Keratinocyte (primary cell): ENCODE measurements at regions not wholly inside any gene's neighbourhood (a gene's known extent, or its start where the extent isn't known, plus 50 kb on each side); places are given as distances from the start of the nearest gene placed in this dataset.

Experiments
- DNase-seq: peaks from one replicate; pipeline ENCODE4 v3.0.0-alpha.2; 2011; ENCODE audit warnings: low read depth, missing footprints, low spot score
- FAIRE-seq: peaks from 2 replicates; lab custom pipeline; 2011; peaks lifted over from hg19 to GRCh38; lab: Jason Lieb, UNC
- H2AFZ ChIP-seq: 2 replicates; pipeline ENCODE4 v1.6.0; 2012; ENCODE audit warnings: low read length, control low read depth, inconsistent platforms; ENCODE audit not compliant: control insufficient read depth
- H3K27ac ChIP-seq: 2 replicates; pipeline ENCODE4 v1.5.1; 2011; ENCODE audit warnings: low read length; ENCODE audit not compliant: control insufficient read depth, insufficient read depth
- H3K27me3 ChIP-seq: 3 replicates; pipeline ENCODE4 v1.6.0; 2011; ENCODE audit warnings: low read length; ENCODE audit not compliant: control insufficient read depth, insufficient read depth; ENCODE audit errors: extremely low read depth
- H3K36me3 ChIP-seq, 2 experiments: 2 replicates in 1 of 2; 3 replicates in 1 of 2; pipeline ENCODE4 v1.5.1; 2011; ENCODE audit warnings: low read length in 2 of 2, mild to moderate bottlenecking in 1 of 2; ENCODE audit not compliant: control insufficient read depth in 2 of 2, insufficient read depth in 2 of 2; ENCODE audit errors: extremely low read depth in 1 of 2
- H3K4me1 ChIP-seq: 3 replicates; pipeline ENCODE4 v1.5.1; 2011; ENCODE audit warnings: low read length; ENCODE audit not compliant: control insufficient read depth, insufficient read depth; ENCODE audit errors: extremely low read depth
- H3K4me2 ChIP-seq: 3 replicates; pipeline ENCODE4 v1.6.0; 2011; ENCODE audit warnings: low read depth, low read length; ENCODE audit not compliant: control insufficient read depth, insufficient read depth; ENCODE audit errors: extremely low read depth
- H3K4me3 ChIP-seq, 3 experiments: fragments of 200-600 bp in 1 of 3; sonication (generic) in 1 of 3; 2 replicates in 2 of 3; 3 replicates in 1 of 3; pipeline ENCODE4 v1.5.1; 2011 to 2016; ENCODE audit warnings: low read length in 3 of 3, mild to moderate bottlenecking in 3 of 3, control low read depth in 2 of 3, inconsistent platforms in 1 of 3, low read depth in 1 of 3, mixed read lengths in 1 of 3, mixed run types in 1 of 3, moderate library complexity in 1 of 3; ENCODE audit not compliant: control insufficient read depth in 2 of 3, insufficient read depth in 2 of 3; ENCODE audit errors: extremely low read depth in 1 of 3
- H3K79me2 ChIP-seq: 2 replicates; pipeline ENCODE4 v1.6.0; 2012; ENCODE audit warnings: low read length; ENCODE audit not compliant: control insufficient read depth, insufficient read depth
- H3K9ac ChIP-seq: 3 replicates; pipeline ENCODE4 v1.6.0; 2011; ENCODE audit warnings: low read length; ENCODE audit not compliant: control insufficient read depth, insufficient read depth; ENCODE audit errors: extremely low read depth
- H3K9me1 ChIP-seq: 3 replicates; pipeline ENCODE4 v1.6.0; 2011; ENCODE audit warnings: low read length; ENCODE audit not compliant: control insufficient read depth, insufficient read depth; ENCODE audit errors: extremely low read depth
- H3K9me3 ChIP-seq: 2 replicates; pipeline ENCODE4 v1.5.1; 2012; ENCODE audit warnings: low read depth, low read length; ENCODE audit not compliant: control insufficient read depth
- H4K20me1 ChIP-seq: 3 replicates; pipeline ENCODE4 v1.6.0; 2011; ENCODE audit warnings: low read length; ENCODE audit not compliant: control insufficient read depth, insufficient read depth; ENCODE audit errors: extremely low read depth
- CTCF ChIP-seq, 3 experiments: IDR thresholded peaks in 1 of 3; conservative IDR thresholded peaks in 1 of 3; optimal IDR thresholded peaks in 1 of 3; 2 replicates in 2 of 3; 3 replicates in 1 of 3; pipeline versions ENCODE3 to v1.5.1; 2011; ENCODE audit warnings: low read length in 3 of 3, mild to moderate bottlenecking in 3 of 3, moderate library complexity in 2 of 3, control low read depth in 1 of 3, inconsistent platforms in 1 of 3; ENCODE audit not compliant: insufficient read depth in 2 of 3; ENCODE audit errors: extremely low read depth in 1 of 3
- EZH2 ChIP-seq: IDR thresholded peaks from one replicate; pipeline ENCODE4 v1.6.1; 2012; ENCODE audit warnings: inconsistent platforms, mild to moderate bottlenecking, low read length, moderate library complexity
- dilution Hi-C: fragments of 300-500 bp; cut with MboI; formaldehyde crosslinking; loops from one replicate; pipeline ENCODE4 v1.7.0; 2020; ENCODE audit warnings: low sequenced_read_pairs; ENCODE audit not compliant: extremely low pct_ligation_motif_present

DNA sequence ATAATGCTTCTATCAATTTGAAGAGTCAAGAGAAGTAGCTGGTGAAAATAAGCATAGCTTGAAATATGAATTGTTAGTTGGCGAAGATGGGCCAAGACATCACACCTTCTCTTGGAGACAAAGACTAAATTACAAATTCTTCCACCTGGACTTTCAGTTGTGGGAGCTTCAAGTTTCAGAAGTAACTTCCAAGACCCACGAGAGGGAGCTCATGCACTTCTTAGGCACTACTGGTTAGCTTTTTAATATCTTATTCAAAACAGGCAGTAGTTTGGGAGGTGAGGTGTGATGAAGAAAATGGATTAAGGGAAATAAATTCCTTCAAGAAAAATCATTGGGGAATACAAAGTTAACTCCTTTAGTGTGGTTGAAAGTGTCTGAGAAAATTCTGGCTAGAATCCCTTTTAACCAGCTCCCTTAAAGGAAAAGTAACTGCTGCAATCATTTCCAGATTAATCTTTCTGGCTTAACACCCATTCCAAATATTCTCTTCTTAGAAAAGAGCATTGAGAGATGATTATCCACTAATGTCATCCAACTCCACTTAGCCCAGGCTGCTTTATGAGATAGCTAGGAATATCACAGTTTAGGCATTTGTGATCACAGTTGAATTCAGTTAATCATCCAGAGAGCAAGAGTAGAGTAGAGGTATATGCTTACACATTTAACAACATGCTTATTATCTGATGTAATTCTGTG lies 139.5 kb upstream of the DMRTA1 start:
- TF ChIP-seq EZH2 (no peak), CTCF (optimal IDR thresholded peaks at IDR 0.05 in 1 of 3, IDR thresholded peaks at IDR 0.05 in 1 of 3, conservative IDR thresholded peaks at IDR 0.05 in 1 of 3; ENCODE audit: extremely low read depth in 1 of 3, insufficient read depth in 2 of 3, low read length in 3 of 3) (peak; percentile 51 to 77 (median 67))
- no peaks in the 10 kb centered on the region for H3K27me3 ChIP-seq
- H3K9ac ChIP-seq, result no peak overlapping the region
- no peaks in the 10 kb centered on the region for H3K79me2 ChIP-seq
- DNase-seq (peak; percentile 7), FAIRE-seq (peak; percentile 87)
- H4K20me1 ChIP-seq, result no peaks in the 10 kb centered on the region
- no peaks in the 10 kb centered on the region for H3K4me1 ChIP-seq
- H3K4me2 ChIP-seq, result no peak overlapping the region
- H3K4me3 ChIP-seq, result no peak overlapping the region
- dilution Hi-C loops, result no loop called here
- H3K36me3 ChIP-seq, result no peaks in the 10 kb centered on the region
- H3K27ac ChIP-seq, result no peak overlapping the region
- H3K9me3 ChIP-seq, result no peaks in the 10 kb centered on the region
- H2AFZ ChIP-seq, result no peak overlapping the region
- H3K9me1 ChIP-seq, result no peaks in the 10 kb centered on the region

GRCh38 chr9:22308177-22308576 lies 138.4 kb upstream of the DMRTA1 start:
- Histone ChIP-seq H4K20me1 (no peaks in the 10 kb centered on the region), H3K27ac (no peak overlapping the region), H3K36me3 (no peaks in the 10 kb centered on the region), H3K9ac (no peak overlapping the region), H3K27me3 (no peaks in the 10 kb centered on the region), H3K4me1 (no peaks in the 10 kb centered on the region), H2AFZ (no peak overlapping the region), H3K79me2 (no peaks in the 10 kb centered on the region), H3K4me2 (no peak overlapping the region), H3K9me1 (no peaks in the 10 kb centered on the region), H3K9me3 (no peaks in the 10 kb centered on the region), H3K4me3 (no peak overlapping the region)
- DNase-seq, result no peak
- no peak for FAIRE-seq
- dilution Hi-C loops, result no loop called here
- TF ChIP-seq CTCF (optimal IDR thresholded peaks at IDR 0.05 in 1 of 3, IDR thresholded peaks at IDR 0.05 in 1 of 3, conservative IDR thresholded peaks at IDR 0.05 in 1 of 3; ENCODE audit: extremely low read depth in 1 of 3, insufficient read depth in 2 of 3, low read length in 3 of 3) (no peak), EZH2 (no peak)
